OCI-M1 (cell line): ENCODE measurements at regions not wholly inside any gene's neighbourhood (a gene's known extent, or its start where the extent isn't known, plus 50 kb on each side); places are given as distances from the start of the nearest gene placed in this dataset.

ENCODE experiments used
- DNase-seq: peaks from one replicate; lab custom pipeline; 2025; lab: John Stamatoyannopoulos, UW

GRCh38 chr1:82445827-82446226 lies 645.1 kb downstream of the ADGRL2 start:
- DNase-seq, result no peak

GRCh38 chr1:82445132-82445531 lies 644.4 kb downstream of the ADGRL2 start:
- DNase-seq, result no peak

GRCh38 chr1:82441402-82441801 lies 640.7 kb downstream of the ADGRL2 start:
- peak; percentile 10 for DNase-seq

- no peak for DNase-seq
These were observed 622.6 kb downstream of the ADGRL2 start for GRCh38 chr1:82423174-82423815.

GRCh38 chr1:82421782-82422181 lies 621.0 kb downstream of the ADGRL2 start:
- DNase-seq, result no peak

GRCh38 chr1:82420584-82420983 lies 619.9 kb downstream of the ADGRL2 start:
- no peak for DNase-seq

GRCh38 chr1:82411605-82412004 lies 610.9 kb downstream of the ADGRL2 start:
- DNase-seq, result no peak

GRCh38 chr1:82405333-82405732 lies 604.6 kb downstream of the ADGRL2 start:
- DNase-seq, result no peak

- DNase-seq, result no peak
These were observed 600.4 kb downstream of the ADGRL2 start for GRCh38 chr1:82401116-82401515.

GRCh38 chr1:82400521-82400920 lies 599.8 kb downstream of the ADGRL2 start:
- no peak for DNase-seq

GRCh38 chr1:82399093-82399492 lies 598.4 kb downstream of the ADGRL2 start:
- no peak for DNase-seq

GRCh38 chr1:82398357-82398756 lies 597.6 kb downstream of the ADGRL2 start:
- DNase-seq, result no peak

- DNase-seq, result no peak
These were observed 594.7 kb downstream of the ADGRL2 start for GRCh38 chr1:82395440-82395839.

- DNase-seq, result no peak
These were observed 592.2 kb downstream of the ADGRL2 start for GRCh38 chr1:82392946-82393345.

- no peak for DNase-seq
These were observed 591.8 kb downstream of the ADGRL2 start for GRCh38 chr1:82392513-82392912.

GRCh38 chr1:82391712-82392111 lies 591.0 kb downstream of the ADGRL2 start:
- DNase-seq, result no peak

- peak; percentile 2 for DNase-seq
These were observed 589.9 kb downstream of the ADGRL2 start for GRCh38 chr1:82390627-82391026.

- no peak for DNase-seq
These were observed 587.9 kb downstream of the ADGRL2 start for GRCh38 chr1:82388679-82389078.

- DNase-seq, result no peak
These were observed 586.3 kb downstream of the ADGRL2 start for GRCh38 chr1:82387012-82387366.

GRCh38 chr1:82386365-82387011 lies 585.8 kb downstream of the ADGRL2 start:
- DNase-seq, result no peak

GRCh38 chr1:82384776-82385175 lies 584.0 kb downstream of the ADGRL2 start:
- no peak for DNase-seq

- no peak for DNase-seq
These were observed 576.6 kb downstream of the ADGRL2 start for GRCh38 chr1:82377201-82377884.

GRCh38 chr1:82373710-82374109 lies 573.0 kb downstream of the ADGRL2 start:
- DNase-seq, result no peak
